Bronchial epithelial cell (primary cell): ENCODE measurements at regions not wholly inside any gene's neighbourhood (a gene's known extent, or its start where the extent isn't known, plus 50 kb on each side); places are given as distances from the start of the nearest gene placed in this dataset.

Experiments
- DNase-seq: peaks from one replicate; pipeline ENCODE4 v3.0.0-alpha.2; 2010; ENCODE audit warnings: low read depth
- FAIRE-seq: peaks from 2 replicates; lab custom pipeline; 2011; peaks lifted over from hg19 to GRCh38; lab: Jason Lieb, UNC
- H3K27me3 ChIP-seq: 2 replicates; pipeline ENCODE4 v1.5.1; 2011; ENCODE audit warnings: low read length; ENCODE audit not compliant: control insufficient read depth, insufficient read depth
- H3K36me3 ChIP-seq: 2 replicates; pipeline ENCODE4 v1.5.1; 2011; ENCODE audit warnings: low read length; ENCODE audit not compliant: control insufficient read depth, insufficient read depth
- H3K4me3 ChIP-seq: 2 replicates; pipeline ENCODE4 v1.5.1; 2011; ENCODE audit warnings: mild to moderate bottlenecking, low read depth, low read length, control low read depth
- TF ChIP-seq, protein P1 (sequence below): IDR thresholded peaks from 2 replicates; pipeline ENCODE4 v1.5.1; 2011; ENCODE audit warnings: mild to moderate bottlenecking, moderate library complexity, low read length, control low read depth, inconsistent platforms; ENCODE audit not compliant: insufficient read depth, severe bottlenecking

DNA sequence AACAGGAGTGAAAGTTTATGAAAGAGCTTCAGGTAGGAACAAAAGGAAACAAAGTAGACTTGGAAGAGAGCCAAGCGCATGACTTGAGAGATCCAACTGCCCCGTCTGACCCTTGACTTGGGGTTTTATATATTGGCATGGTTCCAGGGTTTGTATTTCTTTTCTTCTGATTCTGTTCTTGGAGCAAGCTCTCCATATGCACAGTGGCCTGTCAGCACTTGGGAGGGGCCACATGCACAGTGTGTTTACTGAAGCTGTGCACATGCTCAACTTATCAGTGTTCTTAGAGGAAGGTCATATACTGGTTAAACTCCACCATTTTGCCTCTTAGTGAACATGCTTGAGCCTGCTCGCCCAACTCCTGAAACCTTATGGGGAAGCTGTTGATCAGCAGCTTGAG lies 953.7 kb downstream of the TFAP2A start:
- TF ChIP-seq, protein P1, sequence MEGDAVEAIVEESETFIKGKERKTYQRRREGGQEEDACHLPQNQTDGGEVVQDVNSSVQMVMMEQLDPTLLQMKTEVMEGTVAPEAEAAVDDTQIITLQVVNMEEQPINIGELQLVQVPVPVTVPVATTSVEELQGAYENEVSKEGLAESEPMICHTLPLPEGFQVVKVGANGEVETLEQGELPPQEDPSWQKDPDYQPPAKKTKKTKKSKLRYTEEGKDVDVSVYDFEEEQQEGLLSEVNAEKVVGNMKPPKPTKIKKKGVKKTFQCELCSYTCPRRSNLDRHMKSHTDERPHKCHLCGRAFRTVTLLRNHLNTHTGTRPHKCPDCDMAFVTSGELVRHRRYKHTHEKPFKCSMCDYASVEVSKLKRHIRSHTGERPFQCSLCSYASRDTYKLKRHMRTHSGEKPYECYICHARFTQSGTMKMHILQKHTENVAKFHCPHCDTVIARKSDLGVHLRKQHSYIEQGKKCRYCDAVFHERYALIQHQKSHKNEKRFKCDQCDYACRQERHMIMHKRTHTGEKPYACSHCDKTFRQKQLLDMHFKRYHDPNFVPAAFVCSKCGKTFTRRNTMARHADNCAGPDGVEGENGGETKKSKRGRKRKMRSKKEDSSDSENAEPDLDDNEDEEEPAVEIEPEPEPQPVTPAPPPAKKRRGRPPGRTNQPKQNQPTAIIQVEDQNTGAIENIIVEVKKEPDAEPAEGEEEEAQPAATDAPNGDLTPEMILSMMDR = no peak
- FAIRE-seq (no peak), DNase-seq (peak; percentile 22)
- Histone ChIP-seq H3K36me3 (no peaks in the 10 kb centered on the region), H3K27me3 (no peaks in the 10 kb centered on the region), H3K4me3 (no peak overlapping the region)

DNA sequence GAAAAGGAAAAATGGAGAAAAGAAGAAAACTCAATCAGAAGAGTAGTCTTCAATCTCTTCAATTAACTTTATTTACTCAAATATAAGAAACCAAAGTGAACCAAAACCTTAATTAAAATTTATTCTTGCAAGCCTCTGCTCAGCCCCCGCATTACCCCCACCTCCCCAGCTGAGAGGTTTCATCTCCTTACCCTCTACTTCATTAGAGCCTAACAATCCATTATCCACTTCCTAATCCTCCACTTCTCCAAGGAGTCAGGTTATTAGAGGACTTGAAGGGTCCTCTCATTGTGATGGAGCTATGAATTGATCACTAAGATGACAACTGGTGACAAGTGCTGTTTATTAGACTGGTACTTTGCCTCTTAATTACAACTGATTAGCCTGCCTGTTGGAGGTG lies 956.5 kb downstream of the TFAP2A start:
- H3K27me3 ChIP-seq = no peaks in the 10 kb centered on the region
- no peaks in the 10 kb centered on the region for H3K36me3 ChIP-seq
- TF ChIP-seq, protein P1 = no peak
- H3K4me3 ChIP-seq = no peak overlapping the region
- FAIRE-seq (no peak), DNase-seq (no peak)

DNA sequence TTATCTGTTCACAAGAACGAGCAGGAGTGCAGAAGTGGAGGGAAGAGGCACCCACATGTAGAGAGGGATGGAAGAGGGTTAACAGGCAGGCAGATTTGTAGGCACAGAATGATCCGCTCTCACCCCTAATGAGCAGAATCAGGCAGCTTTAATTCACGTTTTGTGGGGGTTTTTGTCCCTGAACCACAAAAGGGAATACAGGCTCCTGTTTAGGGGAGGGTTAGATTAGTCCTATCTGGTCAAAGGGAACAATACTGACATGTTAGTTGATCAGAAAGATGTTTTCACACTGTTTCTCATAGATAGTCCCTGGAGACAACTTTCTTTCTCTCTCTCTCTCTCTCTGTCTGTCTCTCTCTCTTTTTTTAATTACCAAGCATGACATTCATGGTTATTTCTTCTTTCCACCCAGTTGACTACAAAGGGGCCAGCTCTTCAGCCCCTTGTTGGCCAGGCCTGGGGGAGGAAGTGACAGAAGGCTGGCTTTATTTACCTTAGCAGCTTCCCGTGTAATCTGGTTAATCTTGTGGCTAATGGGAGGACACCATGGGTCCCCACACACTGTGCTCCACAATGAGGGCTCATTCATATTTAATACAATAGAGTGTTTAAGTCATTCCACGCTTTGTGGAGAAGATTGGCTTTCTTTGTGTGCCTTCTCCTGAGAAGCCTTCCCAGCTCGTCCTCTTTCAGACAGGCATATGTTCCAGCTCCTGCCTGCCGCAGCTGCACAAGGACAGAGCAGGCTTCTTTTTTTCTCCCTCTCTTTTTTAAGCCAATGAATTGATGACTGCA lies 958.8 kb downstream of the TFAP2A start:
- TF ChIP-seq, protein P1 = no peak
- Histone ChIP-seq H3K4me3 (no peak overlapping the region), H3K36me3 (no peaks in the 10 kb centered on the region), H3K27me3 (peaks cover 1% of the 10 kb centered on the region)
- DNase-seq (no peak), FAIRE-seq (no peak)

DNA sequence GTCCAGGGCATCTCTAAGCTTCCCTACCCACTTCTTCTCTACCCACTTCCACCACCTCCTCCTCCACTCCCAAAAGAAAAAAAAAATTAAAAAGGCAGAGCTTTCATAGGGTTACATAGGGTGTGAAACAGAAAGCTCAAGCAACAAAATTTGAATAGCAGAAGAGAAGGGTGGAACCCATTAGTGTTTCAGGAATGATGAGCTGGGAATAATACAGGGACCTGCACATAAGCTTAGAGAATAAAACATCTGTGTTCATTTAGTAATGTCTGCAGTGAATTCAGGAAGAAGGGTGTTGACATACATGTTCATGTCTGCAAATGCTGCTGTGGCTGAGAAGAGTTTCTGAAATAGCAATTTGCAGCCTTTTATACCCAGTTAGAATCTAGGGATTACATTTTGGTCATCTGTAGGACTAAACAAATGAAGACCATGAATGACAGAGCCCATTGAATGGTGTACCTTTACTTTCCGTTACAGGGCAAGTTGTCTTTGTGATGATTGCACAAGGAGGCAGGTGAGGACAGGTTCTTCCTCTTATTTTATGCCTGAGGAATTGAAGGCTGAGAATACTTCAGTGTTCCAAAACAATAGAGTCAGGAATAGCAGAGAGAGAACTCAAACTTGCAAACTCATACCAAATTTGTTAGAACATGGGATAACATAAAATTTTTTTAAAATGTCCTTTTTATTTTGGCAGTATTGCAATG lies 975.1 kb downstream of the TFAP2A start:
- Histone ChIP-seq H3K27me3 (no peaks in the 10 kb centered on the region), H3K36me3 (no peaks in the 10 kb centered on the region), H3K4me3 (no peak overlapping the region)
- TF ChIP-seq, protein P1 = no peak
- FAIRE-seq (no peak), DNase-seq (peak; percentile 79)

DNA sequence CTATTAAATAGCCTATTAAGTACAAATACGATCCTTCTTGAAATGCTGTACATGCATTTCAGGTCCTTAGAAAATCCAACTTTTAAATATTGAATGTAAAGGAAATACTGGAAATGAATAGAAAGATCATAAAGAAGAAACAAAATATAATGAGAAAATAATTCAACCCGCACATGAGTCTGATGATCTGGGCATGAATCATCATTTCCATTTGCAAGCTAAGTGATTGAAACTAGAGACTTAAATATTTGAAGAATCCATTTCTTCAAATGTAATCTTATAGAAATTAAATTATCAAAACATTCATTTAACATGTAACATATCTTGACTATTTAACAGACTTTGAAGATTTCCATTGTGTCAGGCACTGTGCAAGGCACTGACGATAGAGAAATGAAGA lies 977.0 kb downstream of the TFAP2A start:
- Histone ChIP-seq H3K36me3 (no peaks in the 10 kb centered on the region), H3K27me3 (no peaks in the 10 kb centered on the region), H3K4me3 (no peak overlapping the region)
- FAIRE-seq = no peak
- TF ChIP-seq, protein P1 = no peak
- peak; percentile 56 for DNase-seq

DNA sequence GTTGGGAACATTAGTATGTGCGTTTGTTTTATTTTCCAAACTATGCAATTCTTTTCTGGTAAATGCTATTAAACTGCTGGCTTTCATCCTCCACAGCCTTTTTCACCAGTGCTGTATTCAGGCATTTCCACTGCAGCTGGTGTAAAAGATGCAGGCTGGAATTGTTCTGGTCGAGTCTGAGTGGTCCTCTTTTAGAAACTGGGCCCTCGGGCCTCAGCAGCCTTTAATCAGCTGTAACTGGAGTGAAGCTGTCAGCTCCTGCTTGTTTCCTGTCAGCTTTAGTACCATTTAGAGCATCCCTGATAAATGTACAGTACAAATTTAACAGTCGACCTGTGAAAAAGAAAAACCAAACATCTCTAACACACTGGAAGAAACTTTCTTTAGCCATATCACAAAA lies 979.6 kb downstream of the TFAP2A start:
- FAIRE-seq (no peak), DNase-seq (no peak)
- H3K36me3 ChIP-seq = no peaks in the 10 kb centered on the region
- TF ChIP-seq, protein P1 = no peak
- H3K4me3 ChIP-seq = no peak overlapping the region
- no peaks in the 10 kb centered on the region for H3K27me3 ChIP-seq
